ENCODE measurements at regions not wholly inside any gene's neighbourhood (a gene's known extent, or its start where the extent isn't known, plus 50 kb on each side); places are given as distances from the start of the nearest gene placed in this dataset.

- no peak for DNase-seq (ENCODE audit: low read depth)
These were observed 290.3 kb downstream of the NSG2 start for GRCh38 chr5:174335682-174336364.

GRCh38 chr5:174336479-174336878 is 291.0 kb downstream of the NSG2 start:
- no peak for DNase-seq (ENCODE audit: low read depth)

- no peak for DNase-seq (ENCODE audit: low read depth)
These were observed 292.0 kb downstream of the NSG2 start for GRCh38 chr5:174337276-174338184.

GRCh38 chr5:174338185-174339010 is 292.9 kb downstream of the NSG2 start:
- DNase-seq (ENCODE audit: low read depth) = no peak

- DNase-seq (ENCODE audit: low read depth) = no peak
These were observed 293.6 kb downstream of the NSG2 start for GRCh38 chr5:174339130-174339529.

- DNase-seq (ENCODE audit: low read depth) = no peak
These were observed 294.7 kb downstream of the NSG2 start for GRCh38 chr5:174340226-174340625.

- no peak for DNase-seq (ENCODE audit: low read depth)
These were observed 297.2 kb downstream of the NSG2 start for GRCh38 chr5:174342696-174343095.

GRCh38 chr5:174343826-174344225 is 298.3 kb downstream of the NSG2 start:
- no peak for DNase-seq (ENCODE audit: low read depth)

GRCh38 chr5:174344335-174344734 is 298.8 kb downstream of the NSG2 start:
- DNase-seq (ENCODE audit: low read depth) = no peak

GRCh38 chr5:174347183-174347582 is 301.7 kb downstream of the NSG2 start:
- no peak for DNase-seq (ENCODE audit: low read depth)

- peak; percentile 60 for DNase-seq (ENCODE audit: low read depth)
These were observed 302.9 kb downstream of the NSG2 start for GRCh38 chr5:174348311-174348981.

GRCh38 chr5:174352681-174353080 is 307.2 kb downstream of the NSG2 start:
- DNase-seq (ENCODE audit: low read depth) = no peak

GRCh38 chr5:174354571-174354970 is 309.1 kb downstream of the NSG2 start:
- no peak for DNase-seq (ENCODE audit: low read depth)

- no peak for DNase-seq (ENCODE audit: low read depth)
These were observed 309.7 kb downstream of the NSG2 start for GRCh38 chr5:174355208-174355612.

- no peak for DNase-seq (ENCODE audit: low read depth)
These were observed 310.5 kb downstream of the NSG2 start for GRCh38 chr5:174355995-174356394.

GRCh38 chr5:174356536-174356935 is 311.0 kb downstream of the NSG2 start:
- no peak for DNase-seq (ENCODE audit: low read depth)

GRCh38 chr5:174358276-174358675 is 312.8 kb downstream of the NSG2 start:
- no peak for DNase-seq (ENCODE audit: low read depth)

GRCh38 chr5:174359071-174359470 is 313.6 kb downstream of the NSG2 start:
- DNase-seq (ENCODE audit: low read depth) = no peak

GRCh38 chr5:174362514-174362913 is 317.0 kb downstream of the NSG2 start:
- DNase-seq (ENCODE audit: low read depth) = no peak

GRCh38 chr5:174363934-174364333 is 318.4 kb downstream of the NSG2 start:
- no peak for DNase-seq (ENCODE audit: low read depth)

- no peak for DNase-seq (ENCODE audit: low read depth)
These were observed 319.2 kb downstream of the NSG2 start for GRCh38 chr5:174364676-174365075.

All from forelimb muscle (tissue), 1 donor.